Left lung (tissue), 4 donors: ENCODE measurements at regions not wholly inside any gene's neighbourhood (a gene's known extent, or its start where the extent isn't known, plus 50 kb on each side); places are given as distances from the start of the nearest gene placed in this dataset.

ENCODE experiments used
- ATAC-seq: fragments of 200-7000 bp; cut with Tn5 transposase; one replicate; pipeline ENCODE4 v1.9.1; 2020; ENCODE audit warnings: moderate library complexity
- DNase-seq, 4 donors: peaks; one replicate each; pipeline ENCODE4 v3.0.0-alpha.2; 2013 to 2020
- H3K27ac ChIP-seq, 2 donors: fragments of 200-600 bp; sonication (generic) in 1 of 2; one replicate each; pipeline versions ENCODE4 v1.5.0 to v1.8.0; 2020 to 2021
- H3K27me3 ChIP-seq, 2 donors: fragments of 200-600 bp; sonication (generic) in 1 of 2; one replicate each; pipeline versions ENCODE4 v1.5.0 to v1.8.0; 2020 to 2021
- H3K36me3 ChIP-seq, 2 donors: fragments of 200-600 bp; sonication (generic) in 1 of 2; one replicate each; pipeline versions ENCODE4 v1.5.0 to v1.8.0; 2020 to 2021
- H3K4me1 ChIP-seq, 2 donors: fragments of 200-600 bp; one replicate each; pipeline ENCODE4 v1.8.0; 2021
- H3K4me3 ChIP-seq, 2 donors: fragments of 200-600 bp; sonication (generic) in 1 of 2; one replicate each; pipeline versions ENCODE4 v1.5.0 to v1.8.0; 2020 to 2021; ENCODE audit warnings: mild to moderate bottlenecking in 1 of 2
- H3K9me3 ChIP-seq, 2 donors: fragments of 200-600 bp; sonication (generic) in 1 of 2; one replicate each; pipeline versions ENCODE4 v1.5.0 to v1.8.0; 2020 to 2021
- CTCF ChIP-seq, 2 donors: fragments of 200-600 bp; sonication (generic) in 1 of 2; IDR thresholded peaks; one replicate each; pipeline versions ENCODE4 v1.5.0 to v1.8.0; 2021; ENCODE audit warnings: antibody characterized with exemption in 2 of 2
- intact Hi-C, 2 donors: fragments of 100-400 bp; cut with DNase I; formaldehyde crosslinking; loops; one replicate each; pipeline versions ENCODE4 v1.11.2 to v1.14.2; 2022
- donor health status: DM: no; HTN: yes; CAD: no.
- donor health status: DM: no; HTN: no; CAD: no.

DNA sequence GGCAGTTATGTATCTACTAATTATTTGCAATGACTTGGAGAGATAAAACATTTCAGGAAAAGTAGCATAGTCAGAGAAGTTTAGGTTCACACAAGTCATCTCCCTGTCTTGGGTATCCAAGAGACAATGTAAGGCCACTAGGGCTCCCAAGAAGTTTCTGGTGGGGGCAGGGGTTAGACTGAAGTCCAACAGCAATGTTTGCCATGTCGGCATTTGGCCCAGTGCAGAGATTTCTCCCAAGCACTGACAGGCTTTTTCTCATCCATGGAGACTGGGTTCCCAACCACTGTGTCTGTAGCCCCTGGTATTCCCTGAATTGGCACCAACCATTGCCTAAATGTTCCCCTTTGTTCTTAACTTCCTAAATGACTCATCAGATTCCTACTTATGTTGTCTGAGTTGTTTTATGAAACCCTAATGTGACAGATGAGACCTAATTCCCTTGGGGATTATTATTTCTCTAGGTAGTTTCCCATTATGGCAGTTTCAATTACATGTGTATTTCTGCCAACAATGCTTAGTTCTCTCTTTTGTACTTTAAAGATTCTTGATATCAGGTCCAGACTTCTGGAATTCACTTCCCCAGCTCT lies 103.6 kb upstream of the EGFLAM start:
- ATAC-seq (no peak), DNase-seq (no peak)
- intact Hi-C loops: no loop called here
- TF ChIP-seq CTCF (IDR thresholded peaks at IDR 0.05): no peak
- H3K4me3 ChIP-seq: no peak overlapping the region
- no peak overlapping the region for H3K27ac ChIP-seq
- no peaks in the 10 kb centered on the region for H3K9me3 ChIP-seq
- H3K36me3 ChIP-seq: no peaks in the 10 kb centered on the region
- H3K27me3 ChIP-seq: no peaks in the 10 kb centered on the region
- no peaks in the 10 kb centered on the region for H3K4me1 ChIP-seq

DNA sequence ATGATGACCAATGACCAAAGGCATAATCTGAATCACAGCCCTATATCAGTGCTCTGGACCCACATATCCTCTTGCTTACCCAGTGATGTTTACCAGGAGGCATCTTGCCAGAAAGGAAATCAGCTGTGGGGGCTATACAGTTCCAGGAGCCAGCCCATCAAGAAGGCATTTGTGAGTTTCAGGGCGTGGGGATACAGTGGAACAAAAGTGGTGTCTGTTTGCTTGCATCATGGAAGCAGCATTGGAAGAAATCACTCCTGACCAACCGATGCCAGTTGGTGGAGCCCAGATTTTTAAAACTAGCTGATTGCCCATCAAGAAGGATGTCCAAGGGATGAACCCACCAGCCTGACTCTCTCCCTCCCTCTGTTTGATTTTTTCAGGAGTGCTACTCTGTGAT lies 106.5 kb upstream of the EGFLAM start:
- no peaks in the 10 kb centered on the region for H3K36me3 ChIP-seq
- no peaks in the 10 kb centered on the region for H3K4me1 ChIP-seq
- no peak for TF ChIP-seq CTCF (IDR thresholded peaks at IDR 0.05)
- no peak overlapping the region for H3K4me3 ChIP-seq
- no peak overlapping the region for H3K27ac ChIP-seq
- ATAC-seq (no peak), DNase-seq (no peak)
- no peaks in the 10 kb centered on the region for H3K27me3 ChIP-seq
- intact Hi-C loops: no loop called here
- no peaks in the 10 kb centered on the region for H3K9me3 ChIP-seq

DNA sequence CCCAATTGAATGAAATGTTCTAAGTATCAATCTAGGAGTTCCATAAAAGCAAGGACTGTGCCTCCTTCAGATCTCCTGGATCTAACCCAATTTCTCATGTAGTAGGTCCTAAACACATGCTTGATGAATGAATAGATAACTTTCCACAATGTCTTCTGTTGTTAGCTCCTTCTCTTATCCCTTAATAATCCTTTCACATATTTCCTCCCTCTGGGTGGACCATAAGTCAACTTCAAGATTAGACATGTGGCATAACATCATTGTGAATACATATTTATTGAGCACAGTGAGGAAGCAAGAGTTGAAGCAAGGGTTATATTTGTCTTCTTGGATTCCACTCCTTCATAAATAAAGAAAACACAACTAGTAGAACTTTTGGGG lies 108.6 kb upstream of the EGFLAM start:
- no peaks in the 10 kb centered on the region for H3K9me3 ChIP-seq
- H3K4me1 ChIP-seq: no peaks in the 10 kb centered on the region
- H3K4me3 ChIP-seq: no peak overlapping the region
- TF ChIP-seq CTCF (IDR thresholded peaks at IDR 0.05): no peak
- H3K36me3 ChIP-seq: no peaks in the 10 kb centered on the region
- H3K27me3 ChIP-seq: no peaks in the 10 kb centered on the region
- no peak overlapping the region for H3K27ac ChIP-seq
- intact Hi-C loops: no loop called here
- no peak for ATAC-seq
- no peak for DNase-seq

GRCh38 chr5:38148021-38148625 lies 110.2 kb upstream of the EGFLAM start:
- no peak overlapping the region for H3K27ac ChIP-seq
- H3K36me3 ChIP-seq: no peaks in the 10 kb centered on the region
- DNase-seq: no peak
- H3K4me1 ChIP-seq: no peaks in the 10 kb centered on the region
- ATAC-seq: no peak
- TF ChIP-seq CTCF (IDR thresholded peaks at IDR 0.05): no peak
- no peaks in the 10 kb centered on the region for H3K27me3 ChIP-seq
- no peak overlapping the region for H3K4me3 ChIP-seq
- intact Hi-C loops: no loop called here
- H3K9me3 ChIP-seq: no peaks in the 10 kb centered on the region

GRCh38 chr5:38143384-38143783 lies 115.0 kb upstream of the EGFLAM start:
- Histone ChIP-seq H3K4me3 (no peak overlapping the region), H3K9me3 (no peaks in the 10 kb centered on the region), H3K27me3 (no peaks in the 10 kb centered on the region), H3K36me3 (no peaks in the 10 kb centered on the region), H3K27ac (no peak overlapping the region), H3K4me1 (no peaks in the 10 kb centered on the region)
- DNase-seq: no peak
- TF ChIP-seq CTCF (IDR thresholded peaks at IDR 0.05): no peak
- ATAC-seq: no peak
- intact Hi-C loops: no loop called here
